Psoas muscle (tissue), 7 donors: ENCODE measurements at regions not wholly inside any gene's neighbourhood (a gene's known extent, or its start where the extent isn't known, plus 50 kb on each side); places are given as distances from the start of the nearest gene placed in this dataset.

Experiments
- ATAC-seq, 4 donors: fragments of 200-7000 bp; cut with Tn5 transposase; one replicate each; pipeline ENCODE4 v1.9.1; 2020; ENCODE audit warnings: moderate library complexity in 3 of 4, mild to moderate bottlenecking in 2 of 4
- DNase-seq, 2 donors: peaks; one replicate each; pipeline ENCODE4 v3.0.0-alpha.2; 2020
- H3K27ac ChIP-seq: fragments of 200-600 bp; one replicate; pipeline ENCODE4 v1.8.0; 2022
- H3K27me3 ChIP-seq, 3 donors: fragments of 200-600 bp in 1 of 3; one replicate each; pipeline versions ENCODE4 v1.6.1 to v1.8.0; 2013 to 2022; ENCODE audit warnings: low read length in 2 of 3, mild to moderate bottlenecking in 2 of 3, moderate library complexity in 1 of 3; ENCODE audit not compliant: insufficient read depth in 3 of 3
- H3K36me3 ChIP-seq, 2 donors: fragments of 200-600 bp in 1 of 2; one replicate each; pipeline versions ENCODE4 v1.6.1 to v1.8.0; 2013 to 2022; ENCODE audit warnings: low read depth in 1 of 2, mild to moderate bottlenecking in 1 of 2, moderate library complexity in 1 of 2; ENCODE audit not compliant: insufficient read depth in 1 of 2
- H3K4me1 ChIP-seq: fragments of 200-600 bp; one replicate; pipeline ENCODE4 v1.8.0; 2022
- H3K4me3 ChIP-seq: fragments of 200-600 bp; one replicate; pipeline ENCODE4 v1.8.0; 2022; ENCODE audit warnings: mild to moderate bottlenecking
- H3K9me3 ChIP-seq: fragments of 200-600 bp; one replicate; pipeline ENCODE4 v1.8.0; 2022
- WGBS, 3 donors: extraction: QIAGEN DNeasy Blood & Tissue Kit; methylation state at CpG; one replicate each; pipeline versions ENCODE4 v1.1.6 to v1.1.7; 2013; 5-methylcytosine and 5-hydroxymethylcytosine counted together
- intact Hi-C, 2 donors: fragments of 100-400 bp; cut with DNase I; formaldehyde crosslinking; loops; one replicate each; pipeline versions ENCODE4 v1.11.0 to v1.14.2; 2022
- TF ChIP-seq, protein P1 (sequence below): fragments of 200-600 bp; IDR thresholded peaks from one replicate; pipeline ENCODE4 v1.8.0; 2022; ENCODE audit warnings: antibody characterized with exemption
- donor health status: healthy with polysubstance abuse.
- donor health status: DM: no; HTN: no; CAD: no; lungs with moderate emphysema.
- donor health status: Bipolar disorder and iron deficiency.
- donor health status: healthy.
- donor health status: DM: yes; HTN: yes; CAD: no.
- donor health status: DM: no; HTN: no; CAD: no.
- donor health status: DM: yes; HTN: yes; CAD: no.

DNA sequence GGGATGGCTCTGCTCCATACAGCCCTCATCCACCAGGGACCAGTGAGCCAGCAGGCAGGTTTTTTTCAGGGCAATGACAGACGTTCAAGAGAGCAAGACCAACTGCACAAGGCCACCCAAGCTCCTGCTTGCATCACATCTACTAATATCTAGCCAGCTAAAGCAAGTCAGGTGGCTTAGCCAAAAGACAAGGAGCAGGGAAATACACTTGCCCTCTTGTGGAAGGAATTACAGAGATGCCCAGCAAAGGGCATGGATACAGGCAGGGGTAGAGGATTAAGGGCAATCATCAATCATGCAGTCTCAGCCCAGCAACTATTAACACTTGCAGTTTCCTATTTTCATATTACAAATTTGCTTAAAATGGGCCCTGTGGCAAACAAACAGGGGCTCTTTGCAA lies 81.5 kb upstream of the NTRK3 start:
- Histone ChIP-seq H3K27me3 (peaks cover 0 to under 1% (median 0%) of the 10 kb centered on the region in 3 donors), H3K9me3 (no peaks in the 10 kb centered on the region), H3K4me3 (no peak overlapping the region), H3K36me3 (no peaks in the 10 kb centered on the region), H3K27ac (no peak overlapping the region), H3K4me1 (no peaks in the 10 kb centered on the region)
- no peak for DNase-seq
- WGBS, 3 donors = 0 to 5% (median 3%) methylated on average over 1 of the region's 1 CpG
- ATAC-seq = no peak
- TF ChIP-seq, protein P1, sequence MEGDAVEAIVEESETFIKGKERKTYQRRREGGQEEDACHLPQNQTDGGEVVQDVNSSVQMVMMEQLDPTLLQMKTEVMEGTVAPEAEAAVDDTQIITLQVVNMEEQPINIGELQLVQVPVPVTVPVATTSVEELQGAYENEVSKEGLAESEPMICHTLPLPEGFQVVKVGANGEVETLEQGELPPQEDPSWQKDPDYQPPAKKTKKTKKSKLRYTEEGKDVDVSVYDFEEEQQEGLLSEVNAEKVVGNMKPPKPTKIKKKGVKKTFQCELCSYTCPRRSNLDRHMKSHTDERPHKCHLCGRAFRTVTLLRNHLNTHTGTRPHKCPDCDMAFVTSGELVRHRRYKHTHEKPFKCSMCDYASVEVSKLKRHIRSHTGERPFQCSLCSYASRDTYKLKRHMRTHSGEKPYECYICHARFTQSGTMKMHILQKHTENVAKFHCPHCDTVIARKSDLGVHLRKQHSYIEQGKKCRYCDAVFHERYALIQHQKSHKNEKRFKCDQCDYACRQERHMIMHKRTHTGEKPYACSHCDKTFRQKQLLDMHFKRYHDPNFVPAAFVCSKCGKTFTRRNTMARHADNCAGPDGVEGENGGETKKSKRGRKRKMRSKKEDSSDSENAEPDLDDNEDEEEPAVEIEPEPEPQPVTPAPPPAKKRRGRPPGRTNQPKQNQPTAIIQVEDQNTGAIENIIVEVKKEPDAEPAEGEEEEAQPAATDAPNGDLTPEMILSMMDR = no peak
- intact Hi-C loops = no loop called here

DNA sequence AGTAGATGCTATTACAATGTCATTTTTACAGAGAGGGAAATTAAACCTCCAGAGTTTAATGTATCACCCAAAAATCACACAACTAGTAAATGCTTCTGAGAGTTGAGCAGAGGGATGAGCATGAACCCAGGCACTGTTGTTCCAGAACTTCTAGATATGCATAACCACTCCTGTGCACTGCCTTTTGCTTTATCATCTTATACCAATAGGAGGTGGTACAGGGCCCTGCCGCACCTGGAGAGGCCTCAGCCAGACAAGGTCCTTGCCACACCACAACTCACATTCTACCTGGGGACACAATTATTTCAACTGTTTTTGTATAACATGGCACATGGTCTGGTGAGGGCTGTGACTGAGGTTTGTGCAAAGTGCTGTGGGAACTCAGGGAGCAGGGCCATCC lies 78.5 kb upstream of the NTRK3 start:
- intact Hi-C loops = no loop called here
- WGBS, 3 donors = 93 to 100% (median 96%) methylated on average over 1 of the region's 1 CpG
- Histone ChIP-seq H3K9me3 (no peaks in the 10 kb centered on the region), H3K4me1 (no peaks in the 10 kb centered on the region), H3K4me3 (no peak overlapping the region), H3K36me3 (no peaks in the 10 kb centered on the region), H3K27ac (no peak overlapping the region), H3K27me3 (peaks cover 0 to 5% (median 0%) of the 10 kb centered on the region in 3 donors)
- DNase-seq (no peak), ATAC-seq (no peak)
- TF ChIP-seq, protein P1 = no peak

DNA sequence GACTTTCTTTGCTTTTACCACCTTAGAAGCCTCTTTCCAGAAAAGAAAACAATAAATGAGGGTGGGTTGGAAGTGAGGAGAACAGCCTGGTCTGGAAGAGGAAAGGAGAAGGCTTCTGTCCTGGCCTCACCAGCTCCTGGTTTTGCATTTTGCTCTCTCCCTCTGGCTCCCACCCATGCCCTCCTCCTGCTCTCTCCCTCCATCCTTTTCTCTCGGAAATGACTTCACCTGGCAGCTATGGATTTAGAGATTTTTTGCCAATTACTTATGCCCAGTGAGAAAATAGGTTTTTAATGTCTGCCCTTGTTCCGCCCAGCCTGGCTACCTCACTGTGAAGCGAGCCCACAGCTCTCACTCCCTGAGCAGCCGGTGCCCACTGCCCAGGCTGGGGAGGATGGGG lies 77.9 kb upstream of the NTRK3 start:
- TF ChIP-seq, protein P1 = no peak
- H3K36me3 ChIP-seq = no peaks in the 10 kb centered on the region
- no peaks in the 10 kb centered on the region for H3K4me1 ChIP-seq
- H3K9me3 ChIP-seq = no peaks in the 10 kb centered on the region
- DNase-seq (no peak), ATAC-seq (no peak)
- H3K27me3 ChIP-seq = peaks cover 0 to 5% (median 0%) of the 10 kb centered on the region in 3 donors
- no peak overlapping the region for H3K4me3 ChIP-seq
- H3K27ac ChIP-seq = no peak overlapping the region
- intact Hi-C loops = no loop called here
- 33 to 42% (median 37%) methylated on average over 4 of the region's 4 CpGs for WGBS, 3 donors

DNA sequence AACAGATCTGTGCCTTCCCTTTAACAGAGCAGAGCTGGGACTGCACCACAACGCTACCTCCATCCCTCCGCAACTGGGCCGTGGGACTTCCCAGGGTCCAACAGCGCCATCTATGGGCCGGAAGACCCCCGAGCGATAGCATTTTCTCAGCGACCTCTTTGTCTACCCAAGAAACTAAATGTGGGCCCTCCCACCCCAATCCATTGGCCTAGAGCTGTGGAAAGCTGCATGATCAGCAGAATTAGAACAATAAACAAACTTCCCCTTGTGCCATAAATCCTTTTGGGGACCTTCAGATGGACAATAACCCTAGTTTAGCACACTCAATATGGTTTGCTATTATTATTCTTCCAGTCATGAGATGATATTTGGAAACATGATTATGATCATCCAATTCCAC lies 74.8 kb upstream of the NTRK3 start:
- no peaks in the 10 kb centered on the region for H3K36me3 ChIP-seq
- intact Hi-C loops = no loop called here
- no peaks in the 10 kb centered on the region for H3K4me1 ChIP-seq
- no peaks in the 10 kb centered on the region for H3K9me3 ChIP-seq
- 21 to 30% (median 26%) methylated on average over 8 of the region's 8 CpGs for WGBS, 3 donors
- TF ChIP-seq, protein P1 = peak; percentile 43
- peaks cover 0 to 5% (median 0%) of the 10 kb centered on the region in 3 donors for H3K27me3 ChIP-seq
- no peak overlapping the region for H3K27ac ChIP-seq
- H3K4me3 ChIP-seq = no peak overlapping the region
- peak in 1 of 2 donors; percentile 27 for DNase-seq
- peak in 2 of 4 donors; percentile 41 to 49 for ATAC-seq

DNA sequence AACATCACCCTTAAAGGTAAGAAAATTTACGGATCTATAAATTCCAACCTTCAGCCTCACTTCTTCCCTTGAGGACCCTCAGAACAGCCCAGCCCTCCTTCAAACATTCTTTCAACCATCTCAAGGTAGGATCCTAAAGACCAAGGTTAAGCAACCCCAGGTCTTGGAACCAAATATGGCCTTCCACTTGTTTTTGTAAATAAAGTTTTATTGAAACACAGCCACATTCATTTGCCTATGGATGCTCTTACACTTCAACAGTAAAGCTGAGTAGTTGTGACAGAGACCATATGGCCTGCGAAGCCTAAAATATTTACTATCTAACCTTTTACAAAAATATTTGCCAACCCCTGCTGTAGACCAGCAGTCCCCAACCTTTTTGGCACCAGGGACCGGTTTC lies 70.4 kb upstream of the NTRK3 start:
- Histone ChIP-seq H3K4me3 (no peak overlapping the region), H3K4me1 (no peaks in the 10 kb centered on the region), H3K27me3 (no peaks in the 10 kb centered on the region), H3K36me3 (no peaks in the 10 kb centered on the region), H3K27ac (no peak overlapping the region), H3K9me3 (no peaks in the 10 kb centered on the region)
- intact Hi-C loops = no loop called here
- TF ChIP-seq, protein P1 = no peak
- 88 to 97% (median 91%) methylated on average over 3 of the region's 3 CpGs for WGBS, 3 donors
- DNase-seq (no peak), ATAC-seq (no peak)
